GM12864 (cell line): ENCODE measurements at regions not wholly inside any gene's neighbourhood (a gene's known extent, or its start where the extent isn't known, plus 50 kb on each side); places are given as distances from the start of the nearest gene placed in this dataset.

ENCODE experiments used
- DNase-seq: peaks from one replicate; pipeline ENCODE4 v3.0.0-alpha.2; 2011; ENCODE audit warnings: low read depth
- H3K4me3 ChIP-seq: 2 replicates; pipeline ENCODE4 v1.5.1; 2011; ENCODE audit warnings: mild to moderate bottlenecking, low read depth, low read length, control low read depth
- CTCF ChIP-seq: IDR thresholded peaks from 2 replicates; pipeline ENCODE4 v1.5.1; 2011; ENCODE audit warnings: low read depth, mild to moderate bottlenecking, moderate library complexity, low read length, control low read depth, inconsistent platforms; ENCODE audit errors: missing control alignments

- no peak overlapping the region for H3K4me3 ChIP-seq
- no peak for DNase-seq
- no peak for TF ChIP-seq CTCF
These were observed 833.4 kb upstream of the ADGRL4 start for GRCh38 chr1:79839882-79840281.

- TF ChIP-seq CTCF = no peak
- no peak for DNase-seq
- no peak overlapping the region for H3K4me3 ChIP-seq
These were observed 820.9 kb upstream of the ADGRL4 start for GRCh38 chr1:79827446-79827845.

GRCh38 chr1:79825551-79825950, 819.0 kb upstream of the ADGRL4 start:
- no peak for TF ChIP-seq CTCF
- no peak for DNase-seq

GRCh38 chr1:79822053-79822452, 815.5 kb upstream of the ADGRL4 start:
- no peak for DNase-seq
- no peak overlapping the region for H3K4me3 ChIP-seq
- TF ChIP-seq CTCF = no peak

More at GRCh38 chr1:79825551-79825950, 819.0 kb upstream of the ADGRL4 start:
- no peak overlapping the region for H3K4me3 ChIP-seq

- DNase-seq = no peak
- H3K4me3 ChIP-seq = no peak overlapping the region
- no peak for TF ChIP-seq CTCF
These were observed 812.6 kb upstream of the ADGRL4 start for GRCh38 chr1:79819140-79819539.

- TF ChIP-seq CTCF = no peak
- H3K4me3 ChIP-seq = no peak overlapping the region
- no peak for DNase-seq
These were observed 810.6 kb upstream of the ADGRL4 start for GRCh38 chr1:79817031-79817560.

- no peak overlapping the region for H3K4me3 ChIP-seq
- no peak for TF ChIP-seq CTCF
- no peak for DNase-seq
These were observed 808.6 kb upstream of the ADGRL4 start for GRCh38 chr1:79815115-79815514.
